KBM-7 (cell line): ENCODE measurements at regions not wholly inside any gene's neighbourhood (a gene's known extent, or its start where the extent isn't known, plus 50 kb on each side); places are given as distances from the start of the nearest gene placed in this dataset.

ENCODE experiments used
- DNase-seq: peaks from one replicate; pipeline ENCODE4 v3.0.0-alpha.2; 2015
- in situ Hi-C: fragments of 300-500 bp; cut with MboI; formaldehyde crosslinking; loops from 2 replicates; pipeline ENCODE4 v1.14.3; 2020; ENCODE audit warnings: low sequenced_read_pairs, low pct_unique_long_range_greater_than_20kb, mixed read lengths

- in situ Hi-C loops: no loop called here
These were observed 119.2 kb upstream of the TMEM18 start for GRCh38 chr2:796141-796985.

GRCh38 chr2:795531-796041 is 118.4 kb upstream of the TMEM18 start:
- no peak for DNase-seq
- in situ Hi-C loops: no loop called here

More at GRCh38 chr2:796141-796985, 119.2 kb upstream of the TMEM18 start:
- DNase-seq: no peak

GRCh38 chr2:794554-795241 is 117.5 kb upstream of the TMEM18 start:
- no peak for DNase-seq
- in situ Hi-C loops: no loop called here

GRCh38 chr2:793236-793635 is 116.0 kb upstream of the TMEM18 start:
- DNase-seq: no peak
- in situ Hi-C loops: no loop called here

- DNase-seq: no peak
- in situ Hi-C loops: no loop called here
These were observed 115.5 kb upstream of the TMEM18 start for GRCh38 chr2:792687-793086.

- DNase-seq: no peak
- in situ Hi-C loops: no loop called here
These were observed 113.5 kb upstream of the TMEM18 start for GRCh38 chr2:790634-791245.

GRCh38 chr2:790081-790480 is 112.9 kb upstream of the TMEM18 start:
- no peak for DNase-seq
- in situ Hi-C loops: no loop called here

GRCh38 chr2:789529-789928 is 112.3 kb upstream of the TMEM18 start:
- no peak for DNase-seq
- in situ Hi-C loops: no loop called here

GRCh38 chr2:788227-789032 is 111.2 kb upstream of the TMEM18 start:
- in situ Hi-C loops: no loop called here
- DNase-seq: no peak

GRCh38 chr2:784753-785152 is 107.5 kb upstream of the TMEM18 start:
- no peak for DNase-seq
- in situ Hi-C loops: no loop called here

- in situ Hi-C loops: no loop called here
- DNase-seq: no peak
These were observed 103.4 kb upstream of the TMEM18 start for GRCh38 chr2:780581-780980.

- no peak for DNase-seq
- in situ Hi-C loops: no loop called here
These were observed 102.8 kb upstream of the TMEM18 start for GRCh38 chr2:780002-780401.

- in situ Hi-C loops: no loop called here
- no peak for DNase-seq
These were observed 101.6 kb upstream of the TMEM18 start for GRCh38 chr2:778731-779350.

GRCh38 chr2:777546-777945 is 100.3 kb upstream of the TMEM18 start:
- no peak for DNase-seq
- in situ Hi-C loops: no loop called here

GRCh38 chr2:777051-777450 is 99.8 kb upstream of the TMEM18 start:
- in situ Hi-C loops: no loop called here
- DNase-seq: no peak

- no peak for DNase-seq
- in situ Hi-C loops: no loop called here
These were observed 99.3 kb upstream of the TMEM18 start for GRCh38 chr2:776487-776886.

GRCh38 chr2:776038-776437 is 98.8 kb upstream of the TMEM18 start:
- in situ Hi-C loops: no loop called here
- no peak for DNase-seq

- in situ Hi-C loops: no loop called here
- DNase-seq: no peak
These were observed 97.2 kb upstream of the TMEM18 start for GRCh38 chr2:774436-774835.
